AG04450 (cell line): ENCODE measurements at regions not wholly inside any gene's neighbourhood (a gene's known extent, or its start where the extent isn't known, plus 50 kb on each side); places are given as distances from the start of the nearest gene placed in this dataset.

Experiments
- CTCF ChIA-PET: fragments of 300-600, 350-600 bp; formaldehyde crosslinking; extraction: SDS; loops from one replicate; lab custom pipeline; 2022; ENCODE audit warnings: antibody characterized with exemption, inconsistent platforms; lab: Charles Lee
- POLR2A ChIA-PET: fragments of 350-600 bp; formaldehyde crosslinking; extraction: SDS; loops from one replicate; lab custom pipeline; 2021; ENCODE audit warnings: antibody characterized with exemption, inconsistent platforms; lab: Yijun Ruan, JAX
- DNase-seq: peaks from one replicate; pipeline ENCODE4 v3.0.0-alpha.2; 2011; ENCODE audit warnings: low read depth, low spot score
- H3K27ac ChIP-seq: one replicate; pipeline ENCODE4 v1.5.1; 2012; ENCODE audit warnings: low read depth, low read length, control low read depth
- H3K27me3 ChIP-seq: one replicate; pipeline ENCODE4 v1.6.0; 2012; ENCODE audit warnings: low read length; ENCODE audit not compliant: control insufficient read depth, insufficient read depth
- H3K4me3 ChIP-seq: 2 replicates; pipeline ENCODE4 v1.5.1; 2011; ENCODE audit warnings: mild to moderate bottlenecking, low read depth, low read length, control low read depth
- H3K9me3 ChIP-seq: 2 replicates; pipeline ENCODE4 v1.5.1; 2012; ENCODE audit warnings: low read length; ENCODE audit not compliant: control insufficient read depth, insufficient read depth
- CTCF ChIP-seq: IDR thresholded peaks from 2 replicates; pipeline ENCODE4 v1.5.1; 2011; ENCODE audit warnings: low read depth, low read length, control low read depth, inconsistent platforms

GRCh38 chr16:85177448-85177846 lies 65.2 kb upstream of the CIBAR2 start:
- POLR2A ChIA-PET: no interaction called here
- CTCF ChIA-PET: no interaction called here
- Histone ChIP-seq H3K9me3 (peaks cover under 1% of the 10 kb centered on the region; the same call in 1 of the 2 replicates), H3K27ac (no peak overlapping the region), H3K27me3 (no peaks in the 10 kb centered on the region), H3K4me3 (no peak overlapping the region)
- TF ChIP-seq CTCF: no peak
- DNase-seq: no peak

GRCh38 chr16:85178006-85178591 lies 65.8 kb upstream of the CIBAR2 start:
- ChIA-PET CTCF (no interaction called here), POLR2A (no interaction called here)
- no peak for DNase-seq
- TF ChIP-seq CTCF: no peak
- H3K9me3 ChIP-seq: peaks cover 6% of the 10 kb centered on the region
- no peak overlapping the region for H3K4me3 ChIP-seq
- H3K27me3 ChIP-seq: no peaks in the 10 kb centered on the region
- no peak overlapping the region for H3K27ac ChIP-seq

GRCh38 chr16:85178596-85178995 lies 66.3 kb upstream of the CIBAR2 start:
- TF ChIP-seq CTCF: no peak
- no peaks in the 10 kb centered on the region for H3K27me3 ChIP-seq
- H3K9me3 ChIP-seq: peaks cover 11% of the 10 kb centered on the region
- no peak overlapping the region for H3K4me3 ChIP-seq
- H3K27ac ChIP-seq: no peak overlapping the region
- no peak for DNase-seq
- ChIA-PET CTCF (no interaction called here), POLR2A (no interaction called here)

- DNase-seq: no peak
- no peak for TF ChIP-seq CTCF
- Histone ChIP-seq H3K4me3 (no peak overlapping the region), H3K27ac (peak overlapping the region; percentile 0), H3K27me3 (no peaks in the 10 kb centered on the region), H3K9me3 (peaks cover 19% of the 10 kb centered on the region)
- ChIA-PET CTCF (no interaction called here), POLR2A (no interaction called here)
Measured at GRCh38 chr16:85179344-85180046, 67.2 kb upstream of the CIBAR2 start.

GRCh38 chr16:85180047-85180826 lies 68.0 kb upstream of the CIBAR2 start:
- CTCF ChIA-PET: no interaction called here
- POLR2A ChIA-PET: interaction anchor here (1.2 kb wide), 1 partner anchor 11 kb away, joined by 3 read pairs; no protein-coding TSS in a partner anchor

More at GRCh38 chr16:85180047-85180826, 68.0 kb upstream of the CIBAR2 start:
- no peak overlapping the region for H3K27ac ChIP-seq
- no peak for TF ChIP-seq CTCF
- peaks cover 23% of the 10 kb centered on the region for H3K9me3 ChIP-seq
- no peaks in the 10 kb centered on the region for H3K27me3 ChIP-seq
- H3K4me3 ChIP-seq: no peak overlapping the region
- no peak for DNase-seq
